ENCODE measurements at regions not wholly inside any gene's neighbourhood (a gene's known extent, or its start where the extent isn't known, plus 50 kb on each side); places are given as distances from the start of the nearest gene placed in this dataset.
"Not testable (repeated sequence)": the region's sequence is repeated elsewhere in the genome, so short reads cannot be mapped to it uniquely, and the experiment has no call there.

- no peak for TF ChIP-seq CTCF (IDR thresholded peaks at IDR 0.05)
- no peak for ATAC-seq (ENCODE audit: low FRiP score)
- no peak for DNase-seq (ENCODE audit: low spot score)
These were observed 230.0 kb upstream of the MGAT5 start for GRCh38 chr2:134023854-134024253.

- DNase-seq (ENCODE audit: low spot score) (no peak), ATAC-seq (ENCODE audit: low FRiP score) (peak; percentile 24)
- no peak for TF ChIP-seq CTCF (IDR thresholded peaks at IDR 0.05)
These were observed 225.9 kb upstream of the MGAT5 start for GRCh38 chr2:134027980-134028379.

GRCh38 chr2:134029418-134029817 is 224.5 kb upstream of the MGAT5 start:
- ATAC-seq (ENCODE audit: low FRiP score) = no peak
- no peak for TF ChIP-seq CTCF (IDR thresholded peaks at IDR 0.05)
- no peak for DNase-seq (ENCODE audit: low spot score)

- DNase-seq (ENCODE audit: low spot score) (no peak), ATAC-seq (ENCODE audit: low FRiP score) (no peak)
- no peak for TF ChIP-seq CTCF (IDR thresholded peaks at IDR 0.05)
These were observed 222.3 kb upstream of the MGAT5 start for GRCh38 chr2:134031539-134031938.

DNA sequence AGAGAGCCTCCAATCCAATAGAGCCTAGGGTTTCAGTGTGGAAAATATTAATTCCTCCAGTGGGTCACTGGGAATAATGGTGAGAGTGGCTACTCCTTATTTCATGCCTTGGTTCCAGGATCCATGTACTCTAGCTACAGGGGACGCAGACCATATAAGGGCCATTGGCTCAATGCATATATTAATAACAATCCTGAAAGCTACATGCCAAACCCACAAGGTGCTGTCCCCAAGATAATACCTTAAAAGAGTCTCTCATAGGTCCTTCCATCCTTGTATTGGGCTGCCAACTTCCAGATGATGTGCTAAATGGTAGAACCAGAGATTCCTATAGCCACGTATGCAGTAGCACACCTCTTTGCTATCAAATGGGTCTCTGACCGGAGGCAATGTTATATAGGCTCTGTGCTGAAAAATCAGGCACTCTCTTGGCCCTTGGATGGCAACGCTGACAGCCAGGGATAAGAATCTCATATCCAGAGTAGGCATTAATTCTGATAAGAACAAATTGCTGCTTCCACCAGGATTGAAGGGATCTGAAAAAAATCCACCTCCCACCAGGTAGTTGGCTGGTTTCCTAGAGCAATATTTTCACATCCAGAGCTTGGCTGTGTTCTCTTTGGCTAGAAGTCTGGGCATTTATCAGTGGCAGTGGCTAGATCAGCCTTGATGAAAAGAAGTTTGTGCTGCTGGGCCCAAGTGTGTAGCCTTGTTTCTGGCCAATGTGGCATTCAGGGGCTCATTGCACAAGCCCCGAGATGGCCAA is 218.1 kb upstream of the MGAT5 start:
- no peak for TF ChIP-seq CTCF (IDR thresholded peaks at IDR 0.05)
- ATAC-seq (ENCODE audit: low FRiP score) (no peak), DNase-seq (ENCODE audit: low spot score) (no peak)

- no peak for DNase-seq (ENCODE audit: low spot score)
- no peak for TF ChIP-seq CTCF (IDR thresholded peaks at IDR 0.05)
- ATAC-seq (ENCODE audit: low FRiP score) = no peak
These were observed 213.8 kb upstream of the MGAT5 start for GRCh38 chr2:134039912-134040581.

DNA sequence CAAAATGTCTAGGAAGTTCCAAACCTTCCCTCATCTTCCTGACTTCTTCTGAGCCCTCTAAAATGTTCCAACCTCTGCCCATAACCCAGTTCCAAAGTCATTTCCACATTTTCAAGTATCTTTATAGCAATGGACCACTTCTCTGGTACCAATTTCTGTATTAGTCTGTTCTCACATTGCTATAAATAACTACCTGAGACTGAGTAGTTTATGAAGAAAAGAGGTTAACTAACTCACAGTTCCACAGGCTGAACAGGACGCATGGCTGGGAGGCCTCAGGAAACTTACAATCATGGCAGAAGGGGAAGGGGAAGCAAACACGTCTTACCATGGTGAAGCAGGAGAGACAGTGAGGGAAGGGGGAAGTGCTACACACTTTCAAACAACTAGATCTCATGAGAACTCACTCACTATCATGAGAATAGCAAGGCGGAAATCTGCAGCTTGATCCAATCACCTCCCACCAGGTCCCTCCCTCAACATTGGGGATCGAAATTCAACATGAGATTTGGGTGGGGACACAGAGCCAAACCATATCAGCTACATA is 213.2 kb upstream of the MGAT5 start:
- DNase-seq (ENCODE audit: low spot score); ATAC-seq (ENCODE audit: low FRiP score): not testable (repeated sequence)

Data from omental fat pad (tissue), 3 donors.